Kidney (tissue), 13 donors: ENCODE measurements at regions not wholly inside any gene's neighbourhood (a gene's known extent, or its start where the extent isn't known, plus 50 kb on each side); places are given as distances from the start of the nearest gene placed in this dataset.
A peak's percentile ranks its signal among the peaks of the same experiment; 100 is the strongest.
"Not testable (repeated sequence)": the region's sequence is repeated elsewhere in the genome, so short reads cannot be mapped to it uniquely, and the experiment has no call there.

ENCODE experiments used
- DNase-seq, 5 donors: peaks; one replicate each; pipeline ENCODE4 v3.0.0-alpha.2; 2013 to 2020
- FAIRE-seq: peaks from 2 replicates; lab custom pipeline; 2012; peaks lifted over from hg19 to GRCh38; lab: Jason Lieb, UNC
- H3K27ac ChIP-seq, 2 donors: one replicate each; pipeline ENCODE4 v1.7.0; 2013; ENCODE audit warnings: low read depth in 2 of 2, low read length in 2 of 2, inconsistent platforms in 1 of 2
- H3K27me3 ChIP-seq: one replicate; pipeline ENCODE4 v1.7.1; 2013; ENCODE audit warnings: low read length, inconsistent platforms; ENCODE audit not compliant: control insufficient read depth, insufficient read depth
- H3K36me3 ChIP-seq, 3 donors: one replicate each; pipeline versions ENCODE4 v1.7.0 to v1.7.1; 2013; ENCODE audit warnings: low read length in 3 of 3, control low read depth in 1 of 3, inconsistent platforms in 1 of 3; ENCODE audit not compliant: insufficient read depth in 3 of 3, control insufficient read depth in 2 of 3
- H3K4me1 ChIP-seq, 3 donors: one replicate each; pipeline versions ENCODE4 v1.7.0 to v1.7.1; 2013; ENCODE audit warnings: low read length in 3 of 3, inconsistent platforms in 1 of 3, low read depth in 1 of 3; ENCODE audit not compliant: control insufficient read depth in 2 of 3, insufficient read depth in 2 of 3
- H3K4me3 ChIP-seq, 3 donors: one replicate each; pipeline versions ENCODE4 v1.7.0 to v1.8.1; 2013; ENCODE audit warnings: low read length in 3 of 3, control low read depth in 1 of 3, inconsistent platforms in 1 of 3
- H3K9ac ChIP-seq, 3 donors: one replicate each; pipeline versions ENCODE4 v1.7.0 to v1.7.1; 2013; ENCODE audit warnings: low read length in 3 of 3, control low read depth in 1 of 3, inconsistent platforms in 1 of 3
- H3K9me3 ChIP-seq, 3 donors: one replicate each; pipeline versions ENCODE4 v1.7.0 to v1.7.1; 2013; ENCODE audit warnings: low read length in 3 of 3, control low read depth in 1 of 3, inconsistent platforms in 1 of 3; ENCODE audit not compliant: control insufficient read depth in 2 of 3, insufficient read depth in 1 of 3
- intact Hi-C: fragments of 100-400 bp; cut with DNase I; formaldehyde crosslinking; loops from one replicate; pipeline ENCODE4 v1.11.1; 2022
- TF ChIP-seq, protein P1 (sequence below): IDR thresholded peaks from 3 replicates; pipeline ENCODE4 v1.5.1; 2012; ENCODE audit warnings: mild to moderate bottlenecking, moderate library complexity, borderline replicate concordance; ENCODE audit not compliant: insufficient read depth; ENCODE audit errors: extremely low read depth
- donor health status: control.
- donor health status: control.
- donor health status: control.
- donor health status: control.
- donor health status: control.
- donor health status: DM: yes; HTN: yes; CAD: no.
- donor health status: Normal renal cell carcinoma (clear cell type).

DNA sequence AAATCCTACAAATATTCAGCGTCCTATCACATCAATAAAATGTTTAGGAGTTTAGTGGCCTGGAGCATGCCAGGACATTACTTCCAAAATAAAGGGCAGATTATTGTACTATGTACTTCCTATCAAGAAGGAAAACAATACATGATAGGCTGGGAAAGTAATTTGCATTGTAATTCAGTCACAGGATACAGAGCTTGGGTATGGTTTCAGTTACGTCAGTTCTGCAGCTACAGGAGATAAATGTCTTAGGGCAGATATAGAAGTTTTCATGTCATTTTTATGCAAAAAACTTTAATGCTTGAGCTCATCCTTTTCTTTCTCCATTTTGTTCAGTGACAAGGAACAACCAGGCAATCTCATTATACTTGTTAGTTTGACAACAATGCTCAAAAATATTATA, 155.2 kb downstream of the NFKBIZ start:
- Histone ChIP-seq H3K36me3 (no peaks in the 10 kb centered on the region), H3K9me3 (no peaks in the 10 kb centered on the region), H3K4me1 (peaks cover 0 to 3% (median 0%) of the 10 kb centered on the region in 3 donors), H3K27ac (no peak overlapping the region), H3K9ac (no peak overlapping the region), H3K27me3 (no peaks in the 10 kb centered on the region), H3K4me3 (no peak overlapping the region)
- intact Hi-C loops, result no loop called here
- FAIRE-seq (no peak), DNase-seq (no peak)
- TF ChIP-seq, protein P1, sequence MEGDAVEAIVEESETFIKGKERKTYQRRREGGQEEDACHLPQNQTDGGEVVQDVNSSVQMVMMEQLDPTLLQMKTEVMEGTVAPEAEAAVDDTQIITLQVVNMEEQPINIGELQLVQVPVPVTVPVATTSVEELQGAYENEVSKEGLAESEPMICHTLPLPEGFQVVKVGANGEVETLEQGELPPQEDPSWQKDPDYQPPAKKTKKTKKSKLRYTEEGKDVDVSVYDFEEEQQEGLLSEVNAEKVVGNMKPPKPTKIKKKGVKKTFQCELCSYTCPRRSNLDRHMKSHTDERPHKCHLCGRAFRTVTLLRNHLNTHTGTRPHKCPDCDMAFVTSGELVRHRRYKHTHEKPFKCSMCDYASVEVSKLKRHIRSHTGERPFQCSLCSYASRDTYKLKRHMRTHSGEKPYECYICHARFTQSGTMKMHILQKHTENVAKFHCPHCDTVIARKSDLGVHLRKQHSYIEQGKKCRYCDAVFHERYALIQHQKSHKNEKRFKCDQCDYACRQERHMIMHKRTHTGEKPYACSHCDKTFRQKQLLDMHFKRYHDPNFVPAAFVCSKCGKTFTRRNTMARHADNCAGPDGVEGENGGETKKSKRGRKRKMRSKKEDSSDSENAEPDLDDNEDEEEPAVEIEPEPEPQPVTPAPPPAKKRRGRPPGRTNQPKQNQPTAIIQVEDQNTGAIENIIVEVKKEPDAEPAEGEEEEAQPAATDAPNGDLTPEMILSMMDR, result no peak

DNA sequence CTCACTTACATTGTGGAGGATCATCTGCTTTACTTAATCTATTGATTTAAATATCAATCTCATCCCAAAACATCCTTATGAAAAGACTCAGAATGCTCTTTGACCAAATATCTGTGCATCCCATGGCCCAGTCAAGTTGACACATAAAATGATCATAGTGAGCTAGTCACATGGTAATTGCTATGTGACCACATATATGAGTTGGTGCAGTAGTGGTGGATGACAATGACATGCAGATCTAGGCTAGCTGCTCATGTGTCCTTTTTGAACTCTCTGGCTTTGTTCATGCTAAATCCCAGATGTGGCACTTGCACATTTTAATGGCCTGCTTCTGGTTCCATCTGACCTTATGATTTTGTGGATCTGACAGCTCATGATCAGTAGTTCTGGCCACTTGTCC, 156.2 kb downstream of the NFKBIZ start:
- Histone ChIP-seq H3K4me3 (no peak overlapping the region), H3K27ac (no peak overlapping the region), H3K27me3 (no peaks in the 10 kb centered on the region), H3K4me1 (no peaks in the 10 kb centered on the region), H3K9me3 (no peaks in the 10 kb centered on the region), H3K36me3 (no peaks in the 10 kb centered on the region), H3K9ac (no peak overlapping the region)
- TF ChIP-seq, protein P1, result no peak
- intact Hi-C loops, result no loop called here
- DNase-seq (no peak), FAIRE-seq (no peak)

DNA sequence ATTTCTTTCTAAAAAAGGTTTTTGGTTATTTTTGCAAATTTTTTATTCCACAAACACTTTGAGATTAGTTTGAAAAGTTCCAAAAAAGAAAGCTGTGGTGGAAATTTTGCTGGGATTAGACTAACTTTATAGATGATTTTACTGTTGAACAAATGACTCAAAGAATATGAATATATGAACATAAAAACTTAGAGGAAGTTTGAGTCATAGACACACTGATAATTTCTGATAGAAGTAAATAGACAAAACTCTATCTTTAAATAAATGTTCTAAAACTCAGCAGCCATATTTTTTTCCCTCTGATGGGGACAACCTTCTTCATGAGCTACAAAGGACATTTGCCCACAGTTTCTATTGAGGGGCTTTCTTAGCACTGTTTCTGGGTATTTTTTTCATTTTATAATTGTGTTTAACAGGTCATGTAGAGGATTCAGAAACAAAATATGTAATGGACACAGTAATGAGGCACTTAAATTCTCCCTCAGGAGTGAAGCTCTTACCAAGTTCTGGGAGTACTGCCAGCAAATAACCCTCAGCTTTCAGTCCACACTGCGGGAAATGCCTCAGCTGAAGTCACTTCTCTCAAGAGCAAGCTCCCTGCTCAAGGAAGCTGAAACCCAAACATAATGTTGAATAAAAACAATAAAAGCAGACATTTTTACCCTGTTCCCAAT, 157.6 kb downstream of the NFKBIZ start:
- TF ChIP-seq, protein P1, result no peak
- DNase-seq (peak in 1 of 5 donors; percentile 29), FAIRE-seq (no peak)
- H3K9me3 ChIP-seq, result no peaks in the 10 kb centered on the region
- H3K4me1 ChIP-seq, result no peaks in the 10 kb centered on the region
- no peak overlapping the region for H3K4me3 ChIP-seq
- H3K36me3 ChIP-seq, result no peaks in the 10 kb centered on the region
- intact Hi-C loops, result no loop called here
- H3K27ac ChIP-seq, result no peak overlapping the region
- no peaks in the 10 kb centered on the region for H3K27me3 ChIP-seq
- no peak overlapping the region for H3K9ac ChIP-seq

DNA sequence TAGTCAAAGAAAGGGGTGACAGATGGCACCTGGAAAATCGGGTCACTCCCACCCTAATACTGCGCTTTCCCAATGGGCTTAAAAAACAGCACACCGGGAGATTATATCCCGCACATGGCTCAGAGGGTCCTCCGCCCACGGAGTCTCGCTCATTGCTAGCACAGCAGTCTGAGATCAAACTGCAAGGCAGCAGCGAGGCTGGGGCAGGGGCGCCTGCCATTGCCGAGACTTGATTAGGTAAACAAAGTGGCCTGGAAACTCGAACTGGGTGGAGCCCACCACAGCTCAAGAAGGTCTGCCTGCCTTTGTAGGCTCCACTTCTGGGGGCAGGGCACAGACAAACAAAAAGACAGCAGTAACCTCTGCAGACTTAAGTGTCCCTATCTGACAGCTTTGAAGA, 159.1 kb downstream of the NFKBIZ start:
- H3K9me3 ChIP-seq, H3K36me3 ChIP-seq, H3K4me1 ChIP-seq, H3K27ac ChIP-seq, H3K4me3 ChIP-seq, H3K9ac ChIP-seq, intact Hi-C loops, FAIRE-seq, H3K27me3 ChIP-seq: not testable (repeated sequence)
- DNase-seq, result peak in 1 of 5 donors; percentile 55
